ENCODE measurements at regions not wholly inside any gene's neighbourhood (a gene's known extent, or its start where the extent isn't known, plus 50 kb on each side); places are given as distances from the start of the nearest gene placed in this dataset.
"Not testable (repeated sequence)": the region's sequence is repeated elsewhere in the genome, so short reads cannot be mapped to it uniquely, and the experiment has no call there.

DNA sequence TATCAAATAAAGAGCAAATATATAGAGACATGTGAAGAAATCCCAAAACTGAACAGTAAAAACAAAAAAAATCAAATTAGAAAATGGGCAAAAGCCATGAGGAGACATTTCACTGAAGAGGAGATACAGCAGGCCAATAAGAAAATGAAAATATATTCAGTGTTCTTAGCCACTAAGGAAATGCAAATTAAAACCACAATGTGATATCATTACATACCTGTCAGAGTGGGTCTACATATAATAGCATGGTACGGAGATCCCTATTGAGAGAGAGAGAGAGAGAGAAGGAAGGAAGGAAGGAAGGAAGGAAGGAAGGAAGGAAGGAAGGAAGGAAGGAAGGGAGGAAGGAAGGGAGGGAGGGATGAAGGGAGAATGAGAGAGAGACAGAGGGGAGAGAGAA lies 707.0 kb upstream of the ACTRT1 start:
- DNase-seq = no peak

DNA sequence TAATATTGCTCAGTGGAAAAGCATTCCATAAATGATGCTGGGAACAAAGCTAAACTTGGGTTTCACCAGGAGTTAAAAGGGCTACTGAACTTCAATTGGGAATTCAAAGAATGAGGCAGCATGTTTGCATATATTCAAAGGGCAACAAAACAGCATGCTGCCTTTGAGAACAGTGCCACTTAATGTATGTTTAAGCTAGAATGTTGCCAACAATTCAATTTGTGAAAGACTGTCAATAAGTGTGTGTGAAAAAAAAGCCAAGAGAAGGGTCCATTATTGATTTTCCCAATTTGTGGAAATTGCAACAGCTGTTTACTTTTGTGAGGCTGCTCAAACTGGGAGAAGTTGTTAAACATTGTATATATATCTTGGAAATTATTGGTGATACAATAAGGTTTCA lies 701.9 kb upstream of the ACTRT1 start:
- no peak for DNase-seq

DNA sequence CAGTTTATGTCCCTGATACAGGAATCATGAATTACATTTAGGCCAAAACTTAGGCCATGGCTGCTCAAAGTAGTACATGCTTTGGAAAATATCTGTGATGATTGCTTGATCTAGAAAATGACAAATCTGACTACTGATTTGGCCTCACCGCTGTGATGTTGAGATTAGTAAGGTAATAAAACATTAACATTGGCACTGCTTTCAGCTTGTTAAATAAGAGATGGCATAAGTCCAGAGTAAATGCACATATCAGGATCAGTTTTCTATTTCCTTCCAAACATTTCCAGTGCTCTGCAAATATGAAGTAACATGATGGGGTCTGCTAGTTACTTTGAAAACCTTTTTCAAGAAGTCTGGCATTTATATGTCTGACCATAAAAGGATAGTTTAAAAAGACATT lies 687.3 kb upstream of the ACTRT1 start:
- DNase-seq = no peak

DNA sequence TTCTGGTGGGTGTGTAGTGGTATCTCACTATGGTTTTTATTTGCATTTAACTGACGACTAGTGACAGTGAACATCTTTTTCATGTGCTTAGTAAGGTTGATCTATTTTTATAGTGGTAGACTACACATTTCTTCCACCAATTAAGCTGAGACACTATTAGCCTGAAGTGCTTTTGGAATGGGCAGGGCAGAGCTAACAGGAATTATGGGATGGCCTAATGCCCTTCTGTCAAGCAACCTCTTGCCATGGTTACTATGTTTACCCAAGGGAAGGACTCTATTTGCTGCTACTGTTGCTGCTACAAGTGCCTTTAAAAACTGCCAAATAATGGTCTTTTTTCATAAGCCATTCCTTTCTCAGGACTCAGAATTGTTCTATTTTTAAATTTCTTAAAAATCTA lies 676.7 kb upstream of the ACTRT1 start:
- DNase-seq = no peak

DNA sequence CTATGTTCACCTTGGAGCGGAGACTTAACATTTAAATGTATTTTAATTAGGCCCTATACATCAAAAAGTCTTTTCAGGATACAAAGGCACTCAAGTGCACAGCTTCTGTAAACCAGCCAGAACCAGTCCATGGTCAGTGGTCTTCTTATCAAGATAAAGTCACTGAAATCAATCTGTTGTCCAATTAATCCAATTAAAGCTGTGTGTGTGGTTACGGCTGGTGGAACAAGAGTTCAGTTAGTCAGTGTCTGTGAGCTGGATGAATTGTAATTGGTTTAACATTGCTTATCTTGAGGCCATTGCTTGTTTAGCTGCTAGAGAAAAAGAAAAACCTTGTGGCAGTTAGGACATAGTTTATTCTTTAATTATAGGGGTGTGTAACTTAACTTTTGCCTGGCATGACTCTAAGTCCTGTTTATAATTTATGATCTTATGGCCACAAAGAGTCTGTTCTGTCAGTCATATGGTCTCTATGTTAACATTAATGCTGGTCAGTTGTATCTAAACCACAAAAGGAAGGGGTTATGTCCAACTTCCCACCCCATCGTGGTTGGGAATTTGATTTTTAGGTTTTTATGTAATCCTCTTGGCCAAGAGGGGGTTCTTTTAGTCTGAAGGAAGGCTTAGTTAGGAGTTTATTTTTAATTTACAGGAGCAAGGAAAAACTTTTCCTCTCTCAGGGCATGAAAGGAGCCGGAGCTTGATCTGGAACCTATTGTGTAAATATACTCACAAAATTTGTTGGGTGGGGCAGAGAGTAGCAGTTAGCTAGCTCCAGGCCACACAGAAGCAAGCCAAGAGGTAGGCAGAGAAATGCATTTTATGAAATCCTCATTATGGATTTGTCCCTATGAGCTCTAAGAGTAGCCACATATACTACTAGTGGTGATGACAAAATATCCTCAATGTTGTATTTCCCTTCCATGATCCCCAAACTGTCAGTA lies 665.7 kb upstream of the ACTRT1 start:
- DNase-seq = no peak

DNA sequence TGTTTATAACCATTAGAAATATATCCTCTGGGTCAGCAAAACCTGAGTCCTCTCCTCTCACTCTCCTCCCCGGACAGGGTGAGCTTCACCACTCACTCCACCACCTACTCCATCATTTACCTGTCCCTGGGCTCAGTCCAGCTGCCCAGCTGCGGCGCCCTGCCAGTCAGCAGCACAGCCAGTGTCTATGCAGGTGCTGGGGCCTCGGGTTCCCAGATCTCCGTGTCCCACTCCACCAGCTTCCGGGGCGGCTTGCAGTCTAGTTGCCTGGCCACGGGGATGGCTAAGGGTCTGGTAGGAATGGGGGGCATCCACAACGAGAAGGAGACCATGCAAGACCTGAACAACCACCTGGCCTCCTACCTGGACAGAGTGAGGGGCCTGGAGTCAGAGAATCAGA lies 662.2 kb upstream of the ACTRT1 start:
- no peak for DNase-seq

DNA sequence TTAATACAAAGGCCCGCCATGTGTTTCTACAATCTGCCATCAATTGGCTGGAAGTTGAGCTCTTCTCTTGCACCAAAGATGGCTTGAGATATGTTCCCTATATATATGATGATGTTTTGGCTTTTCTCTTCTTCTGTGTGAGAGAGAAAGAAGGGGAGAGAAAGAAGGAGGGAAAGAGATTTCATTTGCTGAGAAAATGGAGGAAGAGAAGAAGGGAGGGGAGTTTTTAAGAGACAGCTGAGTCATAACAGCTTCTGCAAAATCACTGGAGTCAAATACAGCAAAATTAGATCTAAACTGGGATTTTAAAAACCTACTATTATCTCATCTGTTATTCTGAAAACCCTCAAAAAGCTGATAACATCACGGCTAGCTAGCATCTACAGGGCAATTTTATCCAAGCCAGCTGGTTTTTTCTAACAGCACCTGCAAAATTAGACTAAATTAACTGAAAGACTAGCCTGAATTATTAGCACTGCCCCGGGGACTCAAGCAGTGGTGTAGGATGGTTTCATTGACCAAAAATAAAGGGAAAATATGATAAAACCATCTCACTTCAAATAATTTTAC lies 647.6 kb upstream of the ACTRT1 start:
- DNase-seq = no peak

DNA sequence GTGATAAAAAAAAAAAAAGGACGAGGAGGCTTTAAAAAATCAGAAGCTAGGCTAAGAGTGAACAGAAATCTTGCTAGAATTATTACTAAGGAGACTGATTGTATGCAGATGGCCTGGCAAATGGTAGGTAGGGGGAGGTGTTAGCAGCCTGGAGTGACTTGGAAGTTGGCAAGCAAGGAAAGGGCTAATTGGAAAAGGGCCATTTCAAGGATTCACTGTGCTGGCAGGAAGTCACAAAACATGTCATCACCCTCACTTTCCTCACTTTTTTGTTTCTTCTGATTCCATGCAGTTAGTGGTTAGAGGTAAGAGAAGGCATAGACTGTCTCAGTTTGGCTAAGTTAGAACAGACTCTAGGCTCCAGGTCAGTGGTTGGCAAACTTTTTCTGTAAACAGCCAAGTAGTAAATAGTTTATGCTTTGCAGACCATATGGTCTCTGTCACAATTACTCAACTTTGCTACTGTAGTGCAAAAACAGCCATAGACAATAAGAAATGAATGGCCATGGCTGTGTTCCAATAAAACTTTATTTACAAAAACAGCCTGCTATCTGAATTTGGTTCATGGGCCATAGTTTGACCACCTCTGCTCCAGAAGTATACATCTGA lies 646.5 kb upstream of the ACTRT1 start:
- DNase-seq = no peak

DNA sequence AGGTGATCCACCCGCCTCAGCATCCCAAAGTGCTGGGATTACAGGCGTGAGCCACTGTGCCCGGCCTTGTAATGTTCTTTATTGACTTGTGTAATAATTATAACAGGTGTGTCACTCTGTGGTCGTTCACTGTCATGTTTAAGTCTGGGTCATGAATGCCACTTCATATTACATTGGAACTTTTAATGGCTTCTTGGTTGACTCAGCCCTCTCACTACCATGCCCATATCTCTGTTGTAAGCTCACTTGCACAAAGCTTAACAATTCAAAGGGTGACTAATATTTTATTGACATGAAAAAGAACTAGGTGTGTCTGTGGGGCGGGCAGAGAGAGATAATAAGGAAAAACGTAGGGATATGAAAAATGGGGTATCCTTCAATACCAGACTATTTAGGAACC lies 639.7 kb upstream of the ACTRT1 start:
- DNase-seq = no peak

DNA sequence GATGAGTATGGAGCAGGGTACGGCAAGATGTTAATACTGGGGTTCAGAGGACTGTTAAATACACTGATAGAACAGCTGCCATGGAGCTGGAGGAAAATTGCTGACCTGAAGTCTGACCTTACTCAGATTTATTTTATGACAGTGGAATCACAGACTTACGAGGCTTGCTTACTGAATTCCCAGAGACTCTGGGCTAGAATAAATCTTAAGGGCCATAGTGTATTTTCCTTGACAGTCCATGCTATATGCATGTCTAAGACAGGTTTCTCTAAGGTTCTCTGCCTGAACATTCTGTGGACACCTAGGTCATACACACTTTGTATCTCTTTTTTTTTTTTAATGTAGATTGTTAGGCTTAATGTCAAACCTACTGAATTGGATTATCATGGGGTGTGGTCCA lies 633.2 kb upstream of the ACTRT1 start:
- no peak for DNase-seq

DNA sequence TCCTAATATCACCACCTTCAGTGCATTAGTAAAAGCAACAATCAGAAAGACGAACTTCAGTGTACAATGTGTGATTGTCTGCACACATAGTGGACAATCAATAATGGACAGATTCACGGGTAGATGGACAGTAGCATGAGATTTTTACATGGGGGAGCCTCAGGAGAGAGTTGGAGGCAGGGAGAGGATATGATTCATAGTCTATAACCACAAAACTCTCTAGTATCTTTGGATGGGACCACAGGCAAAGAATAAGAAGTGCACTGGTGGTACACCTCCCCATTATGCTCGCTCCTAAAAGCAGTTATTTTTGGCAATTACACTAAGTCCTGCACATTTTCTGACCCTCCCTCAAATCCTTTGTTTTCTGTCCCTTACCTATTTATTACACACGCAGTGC lies 624.4 kb upstream of the ACTRT1 start:
- DNase-seq = no peak

DNA sequence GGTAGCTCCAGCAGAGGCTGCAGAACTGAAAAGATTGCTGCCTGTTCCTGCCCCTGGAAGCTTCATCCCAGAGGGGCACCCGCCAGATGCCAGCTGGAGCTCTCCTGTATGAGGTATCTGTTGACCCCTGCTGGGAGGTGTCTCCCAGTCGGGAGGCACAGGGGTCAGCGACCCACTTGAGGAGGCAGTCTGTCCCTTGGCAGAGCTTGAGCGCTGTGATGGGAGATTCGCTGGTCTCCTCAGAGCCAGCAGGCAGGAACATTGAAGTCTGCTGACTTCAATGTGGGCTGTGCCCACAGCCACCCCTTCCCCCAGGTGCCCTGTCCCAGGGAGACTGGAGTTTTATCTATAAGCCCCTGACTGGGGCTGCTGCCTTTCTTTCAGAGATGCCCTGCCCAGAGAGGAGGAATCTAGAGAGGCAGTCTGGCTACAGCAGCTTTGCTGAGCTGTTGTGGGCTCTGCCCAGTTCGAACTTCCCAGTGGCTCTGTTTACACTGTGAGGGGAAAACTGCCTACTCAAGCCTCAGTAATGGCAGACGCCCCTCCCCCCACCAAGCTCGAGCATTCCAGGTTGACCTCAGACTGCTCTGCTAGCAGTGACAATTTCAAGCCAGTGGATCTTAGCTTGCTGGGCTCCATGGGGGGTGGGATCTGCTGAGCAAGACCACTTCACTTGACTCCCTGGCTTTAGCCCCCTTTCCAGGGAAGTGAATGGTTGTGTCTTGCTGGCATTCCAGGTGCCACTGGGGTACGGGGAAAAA lies 622.3 kb upstream of the ACTRT1 start:
- DNase-seq = not testable (repeated sequence)

DNA sequence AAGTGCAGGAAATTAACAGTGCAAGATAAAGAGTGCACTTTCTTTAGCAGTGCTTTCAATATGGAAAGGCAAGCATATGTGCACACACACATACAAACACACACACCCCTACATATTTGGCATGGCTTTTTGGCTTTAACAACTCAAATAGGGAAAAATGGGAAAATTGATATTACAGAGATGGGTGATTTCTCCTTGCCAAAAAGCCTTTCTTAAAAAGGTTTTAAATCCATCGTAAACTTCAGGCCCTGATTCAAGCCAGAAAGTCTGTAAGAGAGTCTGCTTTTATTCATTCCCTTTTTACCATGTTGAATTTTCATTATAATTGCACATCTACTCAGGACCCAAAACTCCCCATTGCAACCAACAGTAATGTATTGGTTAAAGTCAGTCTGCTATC lies 612.0 kb upstream of the ACTRT1 start:
- no peak for DNase-seq

DNA sequence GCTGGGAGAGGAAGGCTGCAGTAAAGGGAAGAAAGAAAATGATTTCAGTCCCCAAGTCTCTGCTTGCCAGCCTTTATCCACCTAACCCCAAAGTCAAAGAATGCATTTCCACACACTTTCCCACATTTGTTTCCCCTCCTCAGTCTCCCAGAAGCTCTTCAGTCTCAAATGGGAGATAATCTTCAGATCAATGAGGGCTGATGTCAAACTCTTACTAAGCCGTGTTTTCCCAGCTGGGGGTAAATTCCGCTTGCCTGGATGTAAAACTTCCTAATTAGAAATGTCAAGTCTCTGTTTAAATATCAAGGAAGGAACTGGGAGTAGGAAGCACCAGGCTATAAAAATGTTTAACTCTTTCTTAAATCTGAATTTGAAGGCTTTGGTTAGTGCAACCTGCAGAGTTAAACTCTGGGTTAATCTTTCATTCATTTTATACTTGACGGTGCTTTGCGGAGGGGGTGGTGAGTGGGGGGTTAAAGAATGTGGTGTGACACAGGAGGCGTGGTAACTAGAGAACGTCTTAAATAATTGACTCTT lies 601.4 kb upstream of the ACTRT1 start:
- no peak for DNase-seq

DNA sequence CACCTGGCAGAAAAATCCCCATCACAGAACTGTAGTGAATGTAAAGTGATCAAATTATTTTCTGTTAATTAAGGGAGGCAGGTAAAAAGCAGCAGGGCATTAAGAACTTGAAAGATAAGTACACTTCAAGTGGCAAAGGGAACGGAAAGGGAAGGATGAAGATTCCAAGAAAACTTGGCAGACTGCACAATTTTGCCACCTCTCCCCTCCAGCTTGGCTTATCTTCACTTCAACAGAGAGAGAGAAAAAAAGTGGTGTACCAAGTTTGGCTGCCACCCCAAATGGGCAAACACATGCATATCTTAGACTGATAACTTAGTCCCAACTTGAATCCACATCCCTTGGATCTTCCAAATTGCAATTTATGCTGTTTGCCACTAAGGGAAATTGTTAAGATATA lies 598.1 kb upstream of the ACTRT1 start:
- no peak for DNase-seq

DNA sequence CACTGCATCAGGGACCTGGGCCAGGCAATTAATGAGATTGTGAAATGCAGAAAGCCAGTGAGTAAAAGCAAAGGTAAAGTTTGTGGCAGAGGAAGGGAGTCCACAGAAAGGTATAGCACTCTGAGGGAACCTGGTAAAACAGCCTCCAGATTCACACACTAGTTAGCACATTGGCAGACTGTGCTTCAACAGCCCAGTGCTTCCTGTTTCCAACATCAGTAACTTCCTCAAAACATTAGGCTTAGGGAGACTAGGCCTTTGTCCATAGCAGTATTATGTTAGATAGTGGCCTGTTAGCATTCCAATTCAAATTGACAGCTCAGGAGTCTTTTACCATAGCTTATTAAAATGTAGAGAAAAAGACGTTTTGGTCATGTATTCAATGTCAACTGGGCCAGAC lies 582.6 kb upstream of the ACTRT1 start:
- DNase-seq = no peak

DNA sequence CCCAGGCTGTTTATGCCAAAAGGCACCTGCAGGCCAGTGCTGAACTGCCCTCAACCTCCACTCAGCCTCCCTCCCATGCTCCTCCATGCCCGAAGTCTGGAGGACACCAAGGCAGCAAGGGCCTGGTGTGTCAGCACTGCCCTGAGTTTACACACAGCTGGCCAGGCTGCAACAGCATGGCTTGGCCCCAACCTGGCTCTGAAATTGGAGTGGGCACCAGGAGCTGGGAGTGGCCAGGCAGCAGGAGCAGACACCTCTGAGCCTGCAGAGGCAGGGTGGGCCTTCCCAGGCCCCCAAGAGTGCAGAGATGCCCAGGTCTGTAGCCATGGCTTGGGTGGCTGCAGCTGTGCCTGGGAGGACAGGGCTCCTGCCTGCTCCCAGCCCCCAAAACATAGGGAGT lies 571.2 kb upstream of the ACTRT1 start:
- no peak for DNase-seq

DNA sequence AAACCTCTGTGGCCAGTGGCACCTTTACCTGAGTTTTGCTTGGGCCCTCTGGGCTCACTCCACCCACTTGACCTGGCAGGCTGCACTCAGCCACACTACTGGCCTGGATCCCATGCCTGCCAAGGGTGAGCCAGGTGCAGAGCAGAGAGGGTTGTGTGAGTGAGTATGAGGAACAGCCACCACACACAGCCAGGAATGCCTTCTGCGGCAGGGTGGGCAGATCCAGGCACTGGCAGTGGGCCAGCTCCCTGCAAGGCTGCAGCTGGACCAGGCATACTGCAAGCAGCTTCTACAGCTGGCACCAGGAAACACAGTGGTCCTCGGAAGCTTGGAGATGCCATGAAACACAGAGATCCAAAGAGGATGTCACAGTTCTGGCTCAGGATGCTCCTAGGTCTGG lies 570.1 kb upstream of the ACTRT1 start:
- no peak for DNase-seq

DNA sequence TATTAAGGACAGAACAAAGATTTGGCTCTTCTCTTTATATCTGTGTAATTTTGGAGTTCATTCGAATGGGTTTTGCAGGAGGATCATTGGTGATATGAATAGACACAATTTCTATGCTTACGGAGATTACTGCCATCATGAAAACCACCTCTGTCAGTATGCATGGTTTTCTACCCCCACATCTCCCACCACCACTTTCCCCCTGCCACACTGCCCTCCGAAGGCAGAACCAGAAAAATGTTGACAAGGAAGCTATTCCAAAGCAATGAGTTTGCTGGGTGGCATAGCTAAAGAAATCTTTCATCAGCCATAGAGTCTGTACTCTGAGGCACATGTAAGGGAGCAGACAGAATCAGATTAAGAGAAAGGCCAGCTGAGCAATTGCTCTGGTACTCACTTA lies 567.3 kb upstream of the ACTRT1 start:
- DNase-seq = no peak

DNA sequence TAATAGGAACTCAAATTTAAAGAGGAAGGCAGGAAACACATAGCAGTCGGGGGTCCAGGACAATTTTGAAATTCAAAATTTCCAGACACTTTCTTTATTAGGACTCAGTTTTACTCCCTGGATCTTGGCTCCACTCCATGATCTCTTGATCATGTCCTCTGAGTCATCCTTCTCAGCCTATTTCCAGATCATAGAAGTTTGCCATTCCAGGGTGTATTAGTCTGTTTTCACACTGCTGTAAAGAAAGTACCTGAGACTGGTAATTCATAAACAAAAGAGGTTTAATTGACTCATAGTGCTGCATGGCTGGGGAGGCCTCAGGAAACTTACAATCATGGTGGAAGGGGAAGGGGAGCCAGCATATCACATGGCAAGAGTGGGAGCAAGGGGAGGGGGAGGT lies 564.7 kb upstream of the ACTRT1 start:
- no peak for DNase-seq

DNA sequence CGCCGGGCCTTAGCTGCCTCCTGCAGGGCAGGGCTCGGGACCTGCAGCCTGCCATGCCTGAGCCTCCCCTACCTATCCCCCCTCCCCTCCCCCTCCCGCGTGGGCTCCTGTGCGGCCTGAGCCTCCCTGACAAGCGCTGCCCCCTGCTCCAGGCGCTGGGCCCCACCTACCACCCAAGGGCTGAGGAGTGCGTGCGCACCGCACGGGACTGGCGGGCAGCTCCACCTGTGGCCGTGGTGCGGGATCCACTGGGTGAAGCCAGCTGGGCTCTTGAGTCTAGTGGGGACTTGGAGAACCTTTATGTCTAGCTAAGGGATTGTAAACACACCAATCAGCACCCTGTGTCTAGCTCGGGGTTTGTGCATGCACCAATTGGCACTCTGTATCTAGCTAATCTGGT lies 554.6 kb upstream of the ACTRT1 start:
- not testable (repeated sequence) for DNase-seq

DNA sequence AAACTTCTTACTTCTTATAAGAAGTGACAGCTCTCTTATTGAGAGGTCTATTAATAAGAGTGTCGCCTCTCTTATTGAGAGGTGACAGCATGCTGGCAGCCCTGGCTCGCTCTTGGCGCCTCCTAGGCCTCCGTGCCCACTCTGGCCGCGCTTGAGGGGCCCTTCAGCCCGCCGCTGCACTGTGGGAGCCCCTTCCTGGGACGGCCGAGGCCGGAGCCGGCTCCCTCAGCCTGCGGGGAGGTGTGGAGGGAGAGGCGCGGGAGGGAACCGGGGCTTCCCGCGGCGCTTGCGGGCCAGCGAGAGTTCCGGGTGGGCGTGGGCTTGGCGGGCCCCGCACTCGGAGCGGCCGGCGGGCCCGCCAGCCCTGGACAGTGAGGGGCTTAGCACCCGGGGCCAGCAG lies 554.2 kb upstream of the ACTRT1 start:
- DNase-seq = not testable (repeated sequence)

DNA sequence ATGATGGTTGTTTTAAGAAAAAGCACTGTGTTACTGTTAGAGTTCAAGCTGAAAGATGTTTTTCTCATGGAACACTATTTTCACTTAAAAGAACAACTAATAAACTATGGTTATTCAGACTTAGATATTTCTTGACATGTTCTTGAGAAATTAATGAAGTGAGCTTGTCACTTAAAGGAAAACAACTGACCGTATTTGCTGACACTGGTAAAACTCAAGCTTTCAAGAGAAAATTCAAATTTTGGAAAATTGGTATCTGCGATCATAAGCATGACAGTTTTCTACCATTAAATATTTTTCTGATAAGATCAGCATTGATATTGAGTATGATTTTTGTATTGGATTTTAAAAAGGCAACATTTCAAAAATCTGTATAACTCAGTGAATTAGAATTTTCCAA lies 549.5 kb upstream of the ACTRT1 start:
- no peak for DNase-seq

All from stimulated activated CD4-positive, alpha-beta T cell treated with anti-CD3 and anti-CD28 coated beads, Interleukin-4, amount 100 ng/mL, for 24 hours (primary cell).